Muscle of back (tissue), 3 donors: ENCODE measurements at regions not wholly inside any gene's neighbourhood (a gene's known extent, or its start where the extent isn't known, plus 50 kb on each side); places are given as distances from the start of the nearest gene placed in this dataset.

Experiments used
- DNase-seq, 3 donors: peaks; one replicate each; pipeline versions ENCODE4 v3.0.0 to v3.0.0-alpha.2; 2013

DNA sequence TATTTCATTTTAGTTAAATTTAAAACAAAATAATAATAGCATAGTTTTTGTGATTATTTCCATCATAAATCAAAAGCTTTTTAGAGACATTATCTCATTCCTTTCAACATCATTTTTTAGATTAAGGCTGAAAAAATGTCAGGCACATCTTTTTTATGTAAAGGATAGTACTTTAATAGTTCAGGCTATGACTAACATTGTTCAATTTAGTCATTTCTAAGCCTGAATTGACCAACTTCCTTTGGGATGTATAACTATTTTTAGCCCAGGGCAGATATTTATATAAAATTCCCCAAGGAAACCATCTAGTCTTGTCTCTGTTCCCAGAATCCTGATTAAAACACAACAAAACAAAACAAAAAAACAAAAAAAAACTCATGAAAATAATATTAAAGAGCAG lies 145.6 kb upstream of the PCDH18 start:
- peak in 2 of 3 donors; percentile 63 to 82 for DNase-seq

DNA sequence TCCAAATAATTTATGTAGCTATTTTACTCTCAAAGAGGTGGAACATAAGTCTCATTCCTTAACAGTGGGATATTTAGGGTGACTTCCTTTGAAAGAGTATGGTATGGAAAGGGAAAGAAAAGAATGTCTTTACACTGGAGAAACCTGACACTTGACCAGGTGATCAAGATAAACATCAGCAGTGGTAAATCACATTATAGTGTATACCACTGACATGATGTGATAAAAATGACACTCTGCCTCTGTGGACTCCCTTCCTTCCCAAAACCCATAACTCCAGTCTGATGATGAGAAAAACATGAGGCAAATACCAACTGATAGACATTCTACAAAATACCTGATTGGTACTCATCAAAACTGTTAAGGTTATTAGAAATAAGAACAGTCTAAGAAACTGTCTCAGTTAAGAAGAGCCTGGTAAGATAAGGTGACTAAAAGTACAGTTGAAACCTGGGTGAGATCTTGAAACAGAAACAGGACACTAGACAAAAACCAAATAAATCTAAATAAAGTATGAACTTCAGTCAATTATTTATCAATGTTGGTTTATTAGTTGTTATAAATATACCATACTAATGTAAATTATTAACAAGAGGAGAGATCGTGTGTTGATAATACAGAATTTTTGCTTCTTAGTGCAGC lies 144.2 kb upstream of the PCDH18 start:
- DNase-seq, result no peak

DNA sequence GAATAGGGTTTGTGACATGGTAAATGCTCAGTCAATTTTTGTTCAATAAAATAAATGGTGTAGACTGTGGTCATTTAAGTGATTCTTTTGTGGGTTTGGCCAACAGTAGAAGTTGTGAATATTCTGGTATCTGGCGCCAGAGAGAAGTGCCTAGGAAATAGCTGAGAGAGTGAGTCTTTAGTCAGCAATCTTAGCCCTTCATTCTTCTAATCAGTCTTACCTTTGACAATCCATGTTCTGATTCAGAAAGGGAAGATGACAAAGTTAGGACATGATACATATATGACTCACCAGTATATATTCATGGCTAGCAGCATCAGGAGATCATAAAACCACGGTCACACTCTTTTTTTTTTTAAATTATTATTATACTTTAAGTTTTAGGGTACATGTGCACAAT lies 141.8 kb upstream of the PCDH18 start:
- peak in 1 of 3 donors; percentile 87 for DNase-seq

DNA sequence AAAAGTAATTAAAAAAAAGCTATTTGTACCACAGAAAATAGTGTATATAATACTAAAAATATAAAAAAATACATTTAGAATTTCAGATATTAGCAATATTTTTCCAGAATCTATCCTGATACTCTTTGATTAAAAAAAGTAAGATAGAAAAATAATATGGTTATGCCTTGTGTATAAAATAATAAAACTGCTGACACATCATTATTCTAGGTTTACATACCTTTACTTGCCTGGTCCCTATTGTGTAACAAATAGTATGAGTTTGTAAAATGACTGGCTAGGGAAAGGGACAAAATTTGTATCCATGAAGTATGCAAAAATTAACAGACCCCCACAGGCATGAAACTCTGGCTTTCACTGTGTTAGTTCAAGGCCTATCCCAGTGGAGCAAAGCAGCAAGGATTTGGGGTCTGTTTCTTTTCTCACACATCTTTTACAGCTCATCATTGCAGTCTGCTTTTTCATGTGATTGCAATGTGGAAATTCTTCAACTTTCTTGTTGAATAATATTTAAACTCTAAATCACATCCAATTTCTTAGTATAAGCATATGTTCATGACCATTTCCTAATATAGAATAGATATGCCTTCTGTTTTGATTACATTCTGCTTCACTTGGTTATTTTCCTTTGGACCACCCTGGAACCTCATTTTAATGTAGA lies 136.7 kb upstream of the PCDH18 start:
- peak in 1 of 3 donors; percentile 49 for DNase-seq

DNA sequence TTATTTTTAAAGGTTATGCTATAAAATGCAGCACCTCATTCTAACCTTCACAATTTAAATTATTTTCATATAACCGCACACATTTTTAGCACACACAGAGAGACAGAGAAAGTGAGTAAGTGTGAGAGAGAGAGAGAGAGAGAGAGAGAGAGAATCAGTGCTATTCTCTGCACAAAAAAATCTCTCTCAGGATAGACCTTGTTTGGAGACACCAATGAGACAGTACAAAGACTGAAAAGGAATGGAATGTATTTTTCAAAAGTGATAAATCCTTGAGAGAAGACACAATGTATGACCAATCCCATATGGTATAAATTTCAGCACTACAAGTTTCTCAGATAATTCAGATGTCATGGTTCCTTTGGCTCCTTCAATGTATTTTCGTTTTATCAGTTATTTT lies 132.1 kb upstream of the PCDH18 start:
- peak in 2 of 3 donors; percentile 66 to 85 for DNase-seq

DNA sequence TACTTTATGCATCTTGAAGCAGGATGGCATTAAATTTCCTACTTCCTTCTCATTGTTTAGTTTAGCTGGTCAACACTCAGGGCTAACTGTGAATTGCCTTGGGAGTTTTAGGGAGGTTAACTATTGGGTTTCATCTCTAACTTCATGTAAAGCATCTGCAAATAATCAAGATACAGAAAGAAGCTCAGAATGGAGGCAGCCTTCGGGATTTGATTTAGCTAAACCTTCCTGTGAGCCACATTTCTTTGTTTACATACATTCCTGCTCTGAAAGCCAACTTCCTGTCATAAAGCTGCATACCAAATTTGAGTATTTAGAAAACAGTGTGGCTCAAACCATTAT lies 131.7 kb upstream of the PCDH18 start:
- peak; percentile 65 to 91 (median 90) for DNase-seq

DNA sequence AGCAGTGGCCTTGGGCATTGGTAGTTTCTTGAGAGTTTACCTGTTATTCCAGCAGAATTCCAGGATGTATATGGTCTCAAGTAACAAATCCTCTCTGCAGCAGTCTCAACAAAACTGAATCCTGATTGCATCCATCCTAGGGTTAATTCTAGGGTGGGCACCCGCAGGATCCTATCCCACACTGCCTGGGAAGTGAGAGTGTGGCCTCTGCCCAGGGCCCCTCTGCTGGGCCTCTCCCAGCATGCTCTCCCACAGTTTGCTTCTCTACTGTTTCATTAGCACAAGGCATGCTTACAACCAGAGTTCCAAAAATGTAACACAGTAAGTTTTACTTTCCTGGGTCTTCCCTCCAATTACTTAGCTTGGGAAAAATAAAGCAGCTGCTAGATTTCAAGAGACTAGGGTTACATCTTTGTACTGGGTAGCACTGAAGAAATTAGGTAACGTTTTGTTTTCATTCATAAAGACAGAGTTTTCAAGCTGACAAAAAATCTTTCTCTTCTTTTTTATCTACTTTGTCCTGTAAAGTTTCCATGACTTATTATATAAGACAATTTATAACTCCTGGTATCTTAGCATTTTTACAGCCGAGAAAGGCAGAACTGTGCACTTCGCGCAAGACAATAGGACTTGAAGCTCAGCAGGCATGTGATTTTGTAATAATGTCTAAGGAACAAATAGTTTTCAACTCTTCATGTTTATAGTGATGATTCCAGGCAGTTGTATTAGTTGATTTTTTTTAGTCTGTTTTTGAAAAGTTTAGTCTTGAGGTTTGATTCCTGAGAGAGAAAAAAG lies 131.2 kb upstream of the PCDH18 start:
- DNase-seq, result peak in 1 of 3 donors; percentile 69

DNA sequence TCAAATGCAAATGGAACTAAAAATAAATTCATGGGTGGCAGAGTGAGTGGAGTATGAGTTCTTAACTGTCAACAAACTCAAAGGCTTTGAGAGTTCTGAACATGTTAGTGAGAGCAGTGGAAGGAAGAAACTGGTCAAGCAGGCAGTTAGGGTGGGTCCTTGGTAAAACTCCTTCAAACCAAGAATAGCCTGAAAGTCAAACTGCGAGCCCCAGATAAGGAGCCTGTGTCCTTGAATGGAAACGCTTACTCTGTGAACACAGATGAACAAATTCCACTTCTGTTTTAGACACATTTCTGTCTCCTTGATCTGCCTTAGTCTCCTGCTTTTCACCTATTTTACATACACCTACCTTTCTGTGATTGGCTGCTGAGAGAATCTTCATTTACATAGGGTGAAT lies 129.4 kb upstream of the PCDH18 start:
- DNase-seq, result no peak

DNA sequence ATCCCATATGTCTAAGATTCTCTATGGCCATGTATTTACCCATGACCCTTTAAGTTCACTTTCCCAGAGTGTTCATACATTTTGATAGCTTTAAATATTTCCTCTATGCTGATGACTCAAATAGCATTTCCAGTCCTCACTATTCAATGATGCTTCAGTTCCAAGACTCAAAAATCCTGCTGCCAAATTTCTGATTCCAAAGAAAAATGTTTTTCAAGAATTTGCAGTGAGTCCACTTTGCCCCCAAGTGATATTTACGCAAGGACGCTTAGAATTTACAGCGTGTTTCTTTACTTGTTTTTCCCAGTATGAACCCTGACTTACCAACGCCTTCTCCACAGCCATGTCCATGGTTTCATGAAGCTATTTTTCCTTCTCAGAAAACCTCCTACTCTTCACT lies 127.9 kb upstream of the PCDH18 start:
- DNase-seq, result peak in 1 of 3 donors; percentile 56

DNA sequence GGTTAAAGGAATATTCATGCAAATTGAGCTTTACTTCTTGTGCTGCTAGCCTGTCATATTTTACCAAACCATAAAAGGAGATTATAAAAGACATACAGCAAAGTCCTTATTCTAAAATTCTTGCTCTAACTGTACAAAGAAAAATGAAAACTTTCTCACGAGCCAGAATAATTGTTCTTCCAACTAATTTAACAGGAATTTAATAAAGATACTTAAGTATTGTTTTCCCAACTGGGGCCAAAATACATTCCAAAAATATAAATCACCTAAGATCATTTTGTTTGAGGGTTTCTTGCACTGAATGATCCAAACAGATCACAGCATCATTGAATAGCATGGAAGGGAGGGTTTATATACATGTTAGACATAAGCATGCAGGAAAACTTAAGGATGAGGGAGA lies 127.1 kb upstream of the PCDH18 start:
- DNase-seq, result peak in 2 of 3 donors; percentile 54 to 75

DNA sequence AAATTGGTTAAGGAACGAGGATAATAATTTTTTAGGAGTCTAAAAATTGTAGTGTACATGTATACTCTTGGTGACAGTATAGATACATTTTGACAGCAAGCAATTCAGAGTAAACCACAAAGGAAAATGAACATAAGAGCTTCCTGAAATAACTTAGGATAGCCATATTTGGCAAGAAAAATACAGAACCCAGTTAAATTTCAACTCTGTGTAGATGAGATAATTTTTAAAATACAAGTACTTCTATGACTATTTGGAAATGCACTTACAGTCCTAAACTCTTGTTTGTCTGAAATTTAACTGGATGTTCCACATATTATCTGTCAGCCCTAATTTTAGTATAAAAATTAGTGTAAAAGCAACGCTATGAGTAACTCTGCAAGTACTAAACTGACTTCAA lies 124.4 kb upstream of the PCDH18 start:
- no peak for DNase-seq

DNA sequence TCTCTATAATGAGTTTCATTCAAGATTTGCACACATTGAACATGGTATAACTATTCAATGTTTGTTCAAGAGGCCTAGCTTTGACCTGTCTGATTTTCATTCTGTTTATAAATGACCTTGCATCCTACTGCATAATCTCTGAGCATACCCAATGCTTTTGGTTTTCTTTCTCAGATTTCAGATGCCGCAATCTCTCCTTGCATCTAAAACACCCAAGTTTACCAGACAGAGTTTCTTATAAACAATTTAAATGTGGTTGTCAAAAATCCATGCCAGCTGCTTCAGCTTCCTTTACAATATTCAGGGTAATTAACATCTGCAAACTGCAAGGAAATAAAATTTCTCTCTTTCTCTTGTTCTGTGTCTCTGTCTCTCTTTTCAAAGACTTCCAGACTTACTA lies 123.0 kb upstream of the PCDH18 start:
- DNase-seq, result no peak

DNA sequence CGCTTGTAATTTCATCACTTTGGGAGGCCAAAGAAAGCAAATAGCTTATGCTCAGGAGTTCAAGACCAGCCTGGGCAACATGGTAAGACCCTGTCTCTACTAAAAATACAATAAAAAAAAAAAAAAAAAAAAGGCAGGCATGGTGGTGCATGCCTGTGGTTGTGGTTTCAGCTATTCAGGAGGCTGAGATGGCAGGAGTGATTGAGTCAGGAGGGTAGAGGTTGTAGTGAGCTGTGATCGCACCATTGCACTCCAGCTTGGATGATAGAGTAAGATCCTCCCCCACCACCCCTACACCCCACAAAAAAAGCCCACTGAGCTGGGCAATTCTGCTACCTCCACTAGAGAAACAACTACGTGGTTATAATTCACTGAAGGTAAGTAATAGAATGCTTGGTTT lies 118.8 kb upstream of the PCDH18 start:
- no peak for DNase-seq

DNA sequence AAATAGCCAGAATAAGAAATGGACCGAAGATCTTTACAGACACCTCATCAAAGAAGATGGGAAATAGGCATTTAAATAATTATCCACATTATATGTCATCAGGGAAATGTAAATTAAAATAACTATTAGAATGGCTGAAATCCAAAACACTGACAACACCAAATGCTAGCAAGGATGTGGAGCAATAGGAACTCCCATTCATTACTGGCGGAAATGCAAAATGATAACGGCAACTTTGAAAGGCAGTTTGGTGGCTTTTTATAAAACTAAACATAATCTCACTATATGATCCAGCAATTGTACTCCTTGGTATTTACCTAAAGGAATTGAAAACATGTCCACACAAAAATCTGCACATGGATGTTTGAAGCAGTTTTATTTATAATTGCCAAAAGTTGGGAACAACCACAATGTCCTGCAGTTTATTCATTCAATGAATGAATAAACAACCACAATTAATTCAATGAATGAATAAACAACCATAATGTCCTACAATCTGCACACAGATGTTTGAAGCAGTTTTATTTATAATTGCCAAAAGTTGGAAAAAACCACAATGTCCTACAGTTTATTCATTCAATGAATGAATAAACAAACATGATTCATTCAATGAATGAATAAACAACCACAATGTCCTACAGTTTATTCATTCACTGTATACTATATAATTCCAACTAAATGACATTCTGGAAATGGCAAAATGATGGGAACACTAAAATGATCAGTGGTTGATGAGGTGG lies 117.6 kb upstream of the PCDH18 start:
- DNase-seq, result no peak

DNA sequence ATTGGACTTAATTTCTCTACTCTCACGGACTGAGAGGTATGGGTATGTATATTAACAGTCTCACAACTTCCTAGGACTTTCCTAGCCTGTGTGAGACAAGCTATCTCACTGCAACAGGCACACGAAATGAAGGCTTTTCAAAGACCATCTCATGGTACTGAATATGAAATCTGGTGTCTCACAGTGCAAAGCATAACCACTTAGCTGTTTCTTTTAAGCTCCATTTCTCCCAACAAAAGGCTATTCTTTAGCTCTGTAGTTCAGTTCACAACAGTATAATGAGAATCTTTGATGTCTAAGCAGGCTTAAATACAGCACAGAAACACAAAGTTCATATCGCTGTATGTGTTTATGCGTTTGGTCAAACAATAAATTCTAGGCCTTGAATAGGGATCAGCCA lies 116.2 kb upstream of the PCDH18 start:
- no peak for DNase-seq

DNA sequence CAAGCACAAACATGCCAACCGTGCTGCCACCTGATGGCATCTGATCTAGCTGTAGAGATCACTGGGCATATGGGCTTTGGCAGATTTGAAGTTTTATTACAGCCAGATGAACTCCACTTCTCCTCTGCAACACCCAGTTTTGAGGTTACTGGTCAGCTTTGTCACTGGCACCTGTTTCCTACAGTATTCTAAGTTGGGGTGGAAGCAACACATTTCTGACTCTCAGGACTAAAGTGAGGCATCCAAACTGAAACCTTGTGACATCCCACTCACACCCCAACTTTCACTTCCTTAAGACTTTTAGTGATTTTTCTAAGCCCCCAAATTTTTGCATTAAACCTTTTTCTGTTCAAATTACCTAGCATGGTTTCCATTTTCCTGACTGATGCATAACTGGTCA lies 115.1 kb upstream of the PCDH18 start:
- no peak for DNase-seq

DNA sequence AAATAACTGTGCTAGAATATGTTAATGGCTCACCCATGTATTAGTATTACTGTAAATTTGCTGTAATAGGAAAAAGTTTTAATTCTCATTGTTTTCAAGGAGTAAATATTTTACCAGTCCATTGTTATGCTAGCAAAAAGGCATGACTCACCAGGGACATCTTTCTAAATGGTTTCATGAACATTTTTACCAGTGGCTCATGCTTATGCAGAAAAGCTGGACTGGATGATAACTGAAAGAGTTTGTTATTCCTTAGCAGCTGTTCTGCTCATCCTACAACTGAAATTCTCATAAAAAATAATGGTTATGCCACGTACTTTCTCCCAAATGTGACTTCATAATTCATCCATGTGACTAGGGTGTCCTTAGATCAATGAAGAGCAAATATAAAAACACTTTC lies 111.9 kb upstream of the PCDH18 start:
- DNase-seq, result no peak

DNA sequence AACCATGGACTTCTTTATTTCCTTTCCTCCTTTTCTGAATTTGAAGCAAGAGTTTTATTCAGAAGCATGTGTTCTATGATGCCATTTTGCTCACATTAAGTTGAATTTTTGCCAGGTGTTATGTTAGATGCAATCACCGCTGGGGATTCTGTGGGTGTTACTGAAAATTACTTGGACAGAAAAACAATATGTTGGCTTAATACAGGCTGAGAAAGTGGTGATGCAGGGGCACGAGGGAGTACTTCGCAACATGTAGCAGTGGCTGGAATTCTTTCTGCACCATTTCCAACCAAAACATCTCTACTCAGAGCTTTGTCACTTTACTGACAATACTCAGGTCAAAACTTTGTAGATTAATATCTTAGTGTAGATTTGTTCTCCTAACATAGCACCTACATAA lies 109.2 kb upstream of the PCDH18 start:
- DNase-seq, result peak in 2 of 3 donors; percentile 49 to 68

DNA sequence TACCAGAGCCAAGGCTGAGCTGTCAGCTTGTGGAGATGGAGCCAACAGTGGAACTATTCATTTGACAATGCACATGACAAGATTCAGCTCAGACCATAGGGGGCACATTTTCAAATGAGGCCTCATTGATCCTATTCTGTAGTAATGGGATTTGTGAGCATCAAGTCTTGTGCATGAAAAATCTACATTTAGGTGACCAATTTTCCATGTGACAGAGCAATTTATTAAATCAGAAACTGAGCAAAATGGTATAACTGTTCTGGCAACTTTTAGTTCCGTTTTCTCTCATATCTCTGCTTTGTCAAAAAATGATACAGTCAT lies 108.5 kb upstream of the PCDH18 start:
- no peak for DNase-seq

DNA sequence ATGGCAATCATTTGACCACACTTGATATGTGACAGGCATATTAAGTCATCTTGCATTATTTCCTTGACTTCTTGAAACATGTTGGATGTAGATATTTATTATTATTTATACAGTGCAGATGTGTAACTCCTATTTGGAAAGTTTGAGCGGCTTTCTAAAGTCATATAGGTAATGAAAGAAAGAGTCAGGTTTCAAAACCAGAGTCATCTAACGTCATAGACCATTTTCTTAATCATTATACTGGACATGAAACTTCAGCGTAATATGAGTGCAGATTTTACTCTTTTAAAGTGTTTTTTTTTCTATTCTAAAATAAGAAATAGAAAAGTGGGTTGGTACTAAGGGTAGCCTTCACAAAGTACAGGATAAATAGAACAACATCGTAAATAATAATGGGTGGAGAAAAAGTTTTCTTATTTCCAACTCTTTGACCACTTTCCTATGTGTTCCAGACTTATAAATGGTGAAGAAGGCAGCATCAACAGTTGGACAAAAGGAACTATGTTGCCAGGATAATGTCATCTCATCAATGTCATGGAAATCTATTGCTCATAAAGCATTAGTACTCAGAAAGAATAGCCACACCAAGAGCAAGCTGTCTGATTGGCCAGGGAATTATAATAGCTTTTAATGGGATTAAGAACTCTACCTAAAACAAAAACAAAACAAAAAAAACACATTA lies 108.0 kb upstream of the PCDH18 start:
- no peak for DNase-seq

DNA sequence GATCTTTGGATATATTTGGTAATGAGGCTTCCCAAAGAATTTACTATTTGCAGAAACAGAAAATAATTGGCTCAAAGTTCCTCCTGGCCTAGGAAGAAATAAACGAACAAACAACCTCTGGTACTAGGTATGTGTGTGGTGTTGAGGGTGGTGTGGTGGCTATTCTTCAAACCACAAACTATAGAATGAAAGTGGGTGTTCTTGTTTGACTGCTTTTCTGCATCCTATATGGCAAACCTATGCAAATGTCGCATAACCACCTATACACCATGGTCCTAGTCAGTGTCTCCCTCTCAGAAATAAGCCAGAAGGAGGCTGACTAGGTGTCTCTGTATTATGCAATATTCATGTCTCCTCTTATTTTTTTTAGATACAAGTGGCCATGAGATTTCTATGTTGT lies 106.6 kb upstream of the PCDH18 start:
- no peak for DNase-seq

DNA sequence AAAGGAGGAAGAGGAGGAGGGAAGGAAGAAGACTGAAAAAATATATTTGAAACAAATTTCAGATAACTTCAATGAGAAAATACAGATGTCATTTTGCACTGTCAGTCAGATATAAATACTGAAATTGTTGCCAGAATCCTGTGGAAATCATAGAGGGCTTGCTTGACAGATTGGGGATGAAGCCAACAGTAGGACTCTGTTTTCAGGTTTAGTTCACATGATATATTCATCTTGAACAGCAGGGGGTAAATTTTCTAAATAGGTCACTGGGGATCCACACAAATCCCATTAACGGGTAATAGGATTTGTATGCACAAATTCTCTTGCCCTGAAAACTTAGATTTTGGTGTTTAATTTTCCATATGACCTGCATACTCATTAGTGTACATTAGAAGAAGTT lies 103.3 kb upstream of the PCDH18 start:
- no peak for DNase-seq
